H1 (cell line): ENCODE measurements at regions not wholly inside any gene's neighbourhood (a gene's known extent, or its start where the extent isn't known, plus 50 kb on each side); places are given as distances from the start of the nearest gene placed in this dataset.

Source experiments
- ATF3 ChIP-seq: IDR thresholded peaks from 2 replicates; pipeline ENCODE4 v1.6.1; 2011; ENCODE audit warnings: low read depth, mild to moderate bottlenecking, low read length; ENCODE audit not compliant: insufficient read depth
- BACH1 ChIP-seq: IDR thresholded peaks from 2 replicates; pipeline ENCODE4 v1.6.1; 2012; ENCODE audit warnings: low read length, improper control_type of control experiment
- BRCA1 ChIP-seq: IDR thresholded peaks from 2 replicates; pipeline ENCODE4 v1.6.1; 2012; ENCODE audit warnings: low read depth, low read length, improper control_type of control experiment
- CREB1 ChIP-seq: IDR thresholded peaks from 2 replicates; pipeline ENCODE4 v1.6.1; 2012; ENCODE audit warnings: inconsistent platforms
- CTCF ChIP-seq, 3 experiments: IDR thresholded peaks; 1 replicate in 2 of 3; 2 replicates in 1 of 3; pipeline versions ENCODE4 v1.5.1 to v1.6.1; 2011; ENCODE audit warnings: low read length in 3 of 3, mild to moderate bottlenecking in 3 of 3, inconsistent platforms in 2 of 3, low read depth in 1 of 3, moderate library complexity in 1 of 3; ENCODE audit not compliant: insufficient read depth in 1 of 3; ENCODE audit errors: control extremely low read depth in 1 of 3
- E2F6 ChIP-seq: IDR thresholded peaks from 2 replicates; pipeline ENCODE4 v1.6.1; 2012; ENCODE audit warnings: inconsistent platforms
- EGR1 ChIP-seq: IDR thresholded peaks from 2 replicates; pipeline ENCODE4 v1.6.1; 2011; ENCODE audit warnings: low read depth, low read length, borderline replicate concordance
- EZH2 ChIP-seq: fragments of 200-600 bp; sonication (generic); IDR thresholded peaks from 2 replicates; pipeline ENCODE4 v1.7.1; 2012; ENCODE audit warnings: low read depth, mild to moderate bottlenecking, moderate library complexity, low read length, inconsistent platforms; ENCODE audit not compliant: severe bottlenecking
- HDAC6 ChIP-seq: IDR thresholded peaks from one replicate; pipeline ENCODE4 v1.7.1; 2012; ENCODE audit warnings: low read depth, mild to moderate bottlenecking, inconsistent platforms, low read length, moderate library complexity
- JUN ChIP-seq: IDR thresholded peaks from 2 replicates; pipeline ENCODE4 v1.6.1; 2011; ENCODE audit warnings: low read depth, mild to moderate bottlenecking, improper control_type of control experiment, low read length
- KDM1A ChIP-seq: fragments of 200-600, 300-600 bp; sonication (generic); IDR thresholded peaks from 2 replicates; pipeline ENCODE4 v1.7.1; 2016; ENCODE audit warnings: mild to moderate bottlenecking, low read length, borderline replicate concordance
- NANOG ChIP-seq: IDR thresholded peaks from 2 replicates; pipeline ENCODE4 v1.6.1; 2011; ENCODE audit warnings: low read length, low read depth, mild to moderate bottlenecking, inconsistent platforms; ENCODE audit not compliant: insufficient read depth, poor library complexity, severe bottlenecking
- POLR2A ChIP-seq, 2 experiments: IDR thresholded peaks; 1 replicate in 1 of 2; 2 replicates in 1 of 2; pipeline ENCODE4 v1.6.1; 2011; ENCODE audit warnings: low read depth in 2 of 2, low read length in 2 of 2, mild to moderate bottlenecking in 2 of 2; ENCODE audit errors: control extremely low read depth in 1 of 2
- POLR2AphosphoS5 ChIP-seq: IDR thresholded peaks from 2 replicates; pipeline ENCODE4 v1.6.1; 2011; ENCODE audit warnings: low read depth, low read length
- POU5F1 ChIP-seq: IDR thresholded peaks from 2 replicates; pipeline ENCODE4 v1.6.1; 2011; ENCODE audit warnings: low read depth, mild to moderate bottlenecking, low read length, moderate library complexity
- RAD21 ChIP-seq, 2 experiments: IDR thresholded peaks in 1 of 2; conservative IDR thresholded peaks in 1 of 2; 2 replicates each; pipeline ENCODE4 v1.6.1; 2011; ENCODE audit warnings: low read depth in 2 of 2, low read length in 2 of 2, improper control_type of control experiment in 1 of 2, inconsistent platforms in 1 of 2, mild to moderate bottlenecking in 1 of 2, moderate library complexity in 1 of 2
- SIN3A ChIP-seq, 2 experiments: IDR thresholded peaks in 1 of 2; conservative IDR thresholded peaks in 1 of 2; 2 replicates each; pipeline ENCODE4 v1.6.1; 2011 to 2012; ENCODE audit warnings: low read length in 2 of 2, improper control_type of control experiment in 1 of 2, low read depth in 1 of 2, mild to moderate bottlenecking in 1 of 2
- SIX5 ChIP-seq: IDR thresholded peaks from 2 replicates; pipeline ENCODE4 v1.6.1; 2011; ENCODE audit warnings: mild to moderate bottlenecking, low read depth, low read length
- SP1 ChIP-seq: IDR thresholded peaks from 2 replicates; pipeline ENCODE4 v1.6.1; 2011; ENCODE audit warnings: low read depth, low read length
- TBP ChIP-seq: IDR thresholded peaks from 2 replicates; pipeline ENCODE4 v1.6.1; 2011; ENCODE audit warnings: low read depth, low read length, improper control_type of control experiment
- TCF12 ChIP-seq: IDR thresholded peaks from 2 replicates; pipeline ENCODE4 v1.6.1; 2011; ENCODE audit warnings: low read depth, mild to moderate bottlenecking, low read length
- USF2 ChIP-seq: IDR thresholded peaks from 2 replicates; pipeline ENCODE4 v1.6.1; 2011; ENCODE audit warnings: low read length, improper control_type of control experiment

GRCh38 chr6:21935561-21936028, 342.0 kb downstream of the SOX4 start (continued):
- TF ChIP-seq POLR2AphosphoS5 = no peak
- no peak for TF ChIP-seq BRCA1
- TF ChIP-seq TCF12 = no peak
- no peak for TF ChIP-seq SIX5
- TF ChIP-seq RAD21 (IDR thresholded peaks at IDR 0.05 in 1 of 2, conservative IDR thresholded peaks at IDR 0.05 in 1 of 2; ENCODE audit: low read depth in 2 of 2, low read length in 2 of 2) = peak; percentile 68 to 71
- no peak for TF ChIP-seq JUN
- TF ChIP-seq USF2 = no peak
- TF ChIP-seq KDM1A = no peak
- no peak for TF ChIP-seq EZH2
- 0 out of 2 replicates have a peak, but pooled peaks have one; percentile 39 for TF ChIP-seq CREB1
- no peak for TF ChIP-seq SIN3A (conservative IDR thresholded peaks at IDR 0.05 in 1 of 2, IDR thresholded peaks at IDR 0.05 in 1 of 2; ENCODE audit: low read depth in 1 of 2, low read length in 2 of 2)
- TF ChIP-seq TBP = no peak
- no peak; the same call in 1 of the 2 replicates for TF ChIP-seq POU5F1
- TF ChIP-seq E2F6 = no peak
- no peak for TF ChIP-seq NANOG
- TF ChIP-seq ATF3 = no peak
- TF ChIP-seq BACH1 = no peak
- TF ChIP-seq CTCF (IDR thresholded peaks at IDR 0.05; ENCODE audit: control extremely low read depth in 1 of 3, insufficient read depth in 1 of 3, low read depth in 1 of 3, low read length in 3 of 3) = peak; percentile 18 to 83 (median 56); a peak in 3 of 4 replicates
- TF ChIP-seq POLR2A (IDR thresholded peaks at IDR 0.05; ENCODE audit: control extremely low read depth in 1 of 2, low read depth in 2 of 2, low read length in 2 of 2) = no peak
- TF ChIP-seq EGR1 = no peak
- no peak for TF ChIP-seq SP1
- TF ChIP-seq HDAC6 = no peak
